GM12878 (cell line): ENCODE measurements at regions not wholly inside any gene's neighbourhood (a gene's known extent, or its start where the extent isn't known, plus 50 kb on each side); places are given as distances from the start of the nearest gene placed in this dataset.

Source experiments
- ATAC-seq: fragments of 200-7000 bp; cut with Tn5 transposase; 3 replicates; pipeline ENCODE4 v1.9.1; 2020; ENCODE audit warnings: mild to moderate bottlenecking, moderate library complexity
- BruUV-seq: library from RNA; stranded (reverse); fragments of 400-500 nt; replicated peaks from 2 replicates; lab custom pipeline; 2021; lab: Mats Ljungman, UMichigan
- CTCF ChIA-PET: fragments of 300-600 bp; sonication (Branson Sonifier 250); formaldehyde crosslinking; extraction: SDS; loops from one replicate; lab custom pipeline; 2021; ENCODE audit warnings: inconsistent platforms; lab: Yijun Ruan, JAX
- POLR2A ChIA-PET: fragments of 350-600 bp; formaldehyde crosslinking; extraction: SDS; loops from one replicate; lab custom pipeline; 2021; ENCODE audit warnings: inconsistent platforms; lab: Charles Lee
- RAD21 ChIA-PET: fragments of 300-600 bp; sonication (Branson Sonifier 250); formaldehyde crosslinking; loops from one replicate; lab custom pipeline; 2023; ENCODE audit warnings: antibody characterized with exemption; ENCODE audit not compliant: unreplicated experiment; lab: Charles Lee
- SMC1A ChIA-PET: fragments of 300-600 bp; sonication (Branson Sonifier 250); formaldehyde crosslinking; loops from one replicate; lab custom pipeline; 2023; ENCODE audit not compliant: unreplicated experiment, uncharacterized antibody; lab: Charles Lee
- DNase-seq: peaks from one replicate; pipeline ENCODE4 v3.0.0-alpha.2; 2011; ENCODE audit warnings: low read depth, low spot score
- FAIRE-seq: peaks from 3 replicates; lab custom pipeline; 2011; peaks lifted over from hg19 to GRCh38; lab: Jason Lieb, UNC
- H2AFZ ChIP-seq: 2 replicates; pipeline ENCODE4 v1.6.0; 2011; ENCODE audit warnings: low read depth, low read length, control low read depth; ENCODE audit not compliant: control insufficient read depth
- H3K27ac ChIP-seq: 2 replicates; pipeline ENCODE4 v1.5.1; 2011; ENCODE audit warnings: control low read depth; ENCODE audit not compliant: control insufficient read depth, insufficient read depth
- H3K27me3 ChIP-seq, 2 experiments: replicated peaks in 1 of 2; 2 replicates each; pipeline versions ENCODE4 v1.6.0 to v1.6.1; 2011; ENCODE audit warnings: low read length in 1 of 2; ENCODE audit not compliant: control insufficient read depth in 2 of 2, insufficient read depth in 2 of 2
- H3K36me3 ChIP-seq, 2 experiments: 2 replicates each; pipeline ENCODE4 v1.5.1; 2011; ENCODE audit warnings: low read length in 1 of 2; ENCODE audit not compliant: control insufficient read depth in 2 of 2, insufficient read depth in 2 of 2
- H3K4me1 ChIP-seq: 2 replicates; pipeline ENCODE4 v1.6.1; 2011; ENCODE audit warnings: mild to moderate bottlenecking, low read length, moderate library complexity, mixed read lengths; ENCODE audit not compliant: control insufficient read depth, insufficient read depth
- H3K4me2 ChIP-seq: 2 replicates; pipeline ENCODE4 v1.6.0; 2011; ENCODE audit warnings: control low read depth; ENCODE audit not compliant: control insufficient read depth, insufficient read depth
- H3K4me3 ChIP-seq: fragments of 200-600 bp; sonication (generic); 2 replicates; pipeline ENCODE4 v1.5.1; 2016
- H3K79me2 ChIP-seq: 2 replicates; pipeline ENCODE4 v1.6.0; 2011; ENCODE audit warnings: low read length; ENCODE audit not compliant: control insufficient read depth, insufficient read depth
- H3K9ac ChIP-seq: 2 replicates; pipeline ENCODE4 v1.8.0; 2011; ENCODE audit warnings: low read length, control low read depth, mixed read lengths; ENCODE audit not compliant: control insufficient read depth, insufficient read depth
- H3K9me3 ChIP-seq: replicated peaks from 3 replicates; pipeline ENCODE4 v1.5.1; 2011; ENCODE audit warnings: mild to moderate bottlenecking, low read length; ENCODE audit not compliant: control insufficient read depth, insufficient read depth
- H4K20me1 ChIP-seq: 2 replicates; pipeline ENCODE4 v1.6.0; 2011; ENCODE audit not compliant: control insufficient read depth, insufficient read depth
- ELK1 ChIP-seq: IDR thresholded peaks from 2 replicates; pipeline ENCODE4 v1.6.1; 2012; ENCODE audit warnings: low read depth, low read length, improper control_type of control experiment
- IRF5 ChIP-seq: fragments of 450-650 bp; IDR thresholded peaks from 2 replicates; pipeline ENCODE4 v1.6.1; 2017; ENCODE audit warnings: borderline replicate concordance
- NFYB ChIP-seq: IDR thresholded peaks from 2 replicates; pipeline ENCODE4 v1.6.1; 2011; ENCODE audit warnings: low read depth, mild to moderate bottlenecking, low read length, improper control_type of control experiment, moderate library complexity; ENCODE audit not compliant: insufficient read depth
- POLR2AphosphoS5 ChIP-seq: IDR thresholded peaks from 2 replicates; pipeline ENCODE4 v1.6.1; 2011; ENCODE audit warnings: mild to moderate bottlenecking, low read length, inconsistent platforms
- SPI1 ChIP-seq: IDR thresholded peaks from 2 replicates; pipeline ENCODE4 v1.6.1; 2011; ENCODE audit warnings: low read depth, mild to moderate bottlenecking, low read length, moderate library complexity, borderline replicate concordance; ENCODE audit not compliant: insufficient read depth
- TCF12 ChIP-seq: IDR thresholded peaks from 2 replicates; pipeline ENCODE4 v1.6.1; 2011; ENCODE audit warnings: low read depth, mild to moderate bottlenecking, low read length
- WGBS: methylation state at CpG from one replicate; pipeline ENCODE4 v1.1.6; 2016; ENCODE audit warnings: low lambda C conversion rate; ENCODE audit not compliant: insufficient replicate concordance, insufficient coverage; ENCODE audit errors: missing lambda C conversion rate; 5-methylcytosine and 5-hydroxymethylcytosine counted together
- in situ Hi-C: fragments of 300-500 bp; cut with MboI; formaldehyde crosslinking; loops from 9 replicates; pipeline ENCODE4 v1.14.3; 2018; ENCODE audit warnings: mixed read lengths
- intact Hi-C: fragments of 100-400 bp; cut with micrococcal nuclease; formaldehyde crosslinking; loops from one replicate; pipeline ENCODE4 v1.14.2; 2022; ENCODE audit not compliant: unreplicated experiment

- Histone ChIP-seq H3K9ac (no peak overlapping the region), H3K27ac (no peak overlapping the region), H3K4me3 (no peak overlapping the region), H2AFZ (no peak overlapping the region), H4K20me1 (no peaks in the 10 kb centered on the region), H3K4me2 (no peak overlapping the region), H3K27me3 (no peaks in the 10 kb centered on the region), H3K9me3 (peaks cover 2% of the 10 kb centered on the region; the same call in 1 of the 3 replicates), H3K4me1 (no peaks in the 10 kb centered on the region), H3K36me3 (no peaks in the 10 kb centered on the region), H3K79me2 (no peaks in the 10 kb centered on the region)
- intact Hi-C loops = no loop called here
- ChIA-PET POLR2A (no interaction called here), SMC1A (interaction anchor here (1.3 kb wide), 1 partner anchor 12 kb away, joined by 3 read pairs; no protein-coding TSS in a partner anchor), RAD21 (no interaction called here), CTCF (no interaction called here)
- FAIRE-seq (no peak), DNase-seq (no peak), ATAC-seq (peak; percentile 60)
- in situ Hi-C loops = no loop called here
- WGBS = 0% methylated on average over 2 of the region's 2 CpGs
- TF ChIP-seq POLR2AphosphoS5 (no peak), ELK1 (no peak), TCF12 (no peak), NFYB (no peak), SPI1 (0 out of 2 replicates have a peak, but pooled peaks have one; percentile 11), IRF5 (no peak)
- BruUV-seq = no TSS peak
These were observed 203.3 kb upstream of the IVNS1ABP start for GRCh38 chr1:185520188-185520920.
